ENCODE measurements at regions not wholly inside any gene's neighbourhood (a gene's known extent, or its start where the extent isn't known, plus 50 kb on each side); places are given as distances from the start of the nearest gene placed in this dataset.
"Not testable (repeated sequence)": the region's sequence is repeated elsewhere in the genome, so short reads cannot be mapped to it uniquely, and the experiment has no call there.

DNA sequence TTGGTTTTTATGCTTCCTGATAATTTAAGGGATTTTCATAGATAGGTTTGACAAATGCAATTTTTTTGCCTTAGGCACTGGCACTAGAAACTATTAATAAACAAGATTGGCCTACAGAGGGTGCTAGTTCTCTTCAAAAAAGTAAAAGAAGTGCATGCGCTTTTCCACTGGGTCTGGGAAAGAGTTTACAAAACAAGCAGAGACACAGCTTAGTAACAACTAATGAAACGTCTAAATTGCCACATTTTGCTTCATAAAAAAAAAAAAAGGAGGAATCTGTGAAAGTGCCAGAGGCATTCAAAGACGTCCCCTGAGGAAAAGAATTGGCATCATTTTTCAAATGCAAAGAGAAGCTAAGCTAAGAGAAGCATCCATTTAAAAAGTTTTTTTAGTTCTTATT, 58.3 kb upstream of the EEA1 start:
- no peak for DNase-seq (ENCODE audit: low read depth in 2 of 2, low spot score in 1 of 2)

GRCh38 chr12:92987846-92988621, 58.9 kb upstream of the EEA1 start:
- DNase-seq (ENCODE audit: low read depth in 2 of 2, low spot score in 1 of 2), result no peak

- DNase-seq (ENCODE audit: low read depth in 2 of 2, low spot score in 1 of 2), result no peak
Measured at GRCh38 chr12:92988622-92989130, 59.6 kb upstream of the EEA1 start.

DNA sequence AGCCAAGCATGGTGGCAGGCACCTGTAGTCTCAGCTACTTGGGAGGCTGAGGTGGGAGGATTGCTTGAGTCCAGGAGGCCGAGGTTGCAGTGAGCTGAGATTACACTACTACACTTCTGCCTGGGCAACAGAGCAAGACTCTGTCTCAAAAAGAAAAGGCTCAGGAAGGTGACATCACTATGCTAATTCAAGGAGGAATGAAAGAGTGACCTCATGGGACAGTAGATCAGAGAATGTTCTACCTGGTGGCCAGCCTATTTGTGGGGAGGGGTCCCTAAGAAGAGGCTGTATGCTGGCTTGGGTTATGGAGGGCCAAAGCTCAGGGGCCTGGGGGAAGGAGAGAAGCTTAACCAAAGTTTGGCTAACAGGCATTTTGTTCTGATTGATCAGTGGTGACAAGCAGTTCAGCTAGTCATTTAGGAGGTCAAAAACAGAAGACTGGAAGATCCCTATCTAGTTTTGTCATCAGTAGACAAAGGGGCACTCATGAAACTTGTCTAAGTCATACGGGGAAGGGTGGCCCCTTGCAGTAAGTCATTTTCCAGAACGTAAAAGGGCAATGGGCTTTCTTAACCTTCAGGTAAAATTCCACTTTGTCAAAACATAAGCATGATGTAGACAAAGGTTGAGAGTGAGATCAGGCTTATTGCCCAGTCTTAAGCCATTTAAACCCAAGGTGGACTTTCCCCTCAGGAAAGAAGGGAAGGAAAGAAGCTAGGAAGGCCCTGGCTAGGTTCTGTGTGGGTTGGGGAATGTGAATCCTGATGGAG, 60.8 kb upstream of the EEA1 start:
- DNase-seq (ENCODE audit: low read depth in 2 of 2, low spot score in 1 of 2), result no peak

DNA sequence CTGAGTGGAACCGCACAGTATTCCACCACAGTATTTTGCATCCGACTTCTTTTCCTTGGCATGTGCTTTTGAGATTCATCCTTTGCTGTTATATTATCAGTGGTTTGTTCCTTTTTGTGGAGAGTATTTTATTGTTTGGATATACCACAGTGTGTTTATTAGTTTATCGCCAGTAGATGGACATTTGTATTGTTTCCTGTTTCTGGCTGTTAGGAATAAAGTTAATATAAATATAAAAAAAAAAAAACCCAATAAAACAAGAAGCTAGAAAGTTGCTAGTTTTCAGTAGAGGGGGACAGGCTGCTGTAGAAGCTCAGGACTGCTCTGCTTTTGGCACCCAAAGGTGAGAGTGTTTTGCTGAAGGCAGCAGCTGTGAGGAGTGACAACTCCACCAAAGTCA, 62.0 kb upstream of the EEA1 start:
- no peak for DNase-seq (ENCODE audit: low read depth in 2 of 2, low spot score in 1 of 2)

DNA sequence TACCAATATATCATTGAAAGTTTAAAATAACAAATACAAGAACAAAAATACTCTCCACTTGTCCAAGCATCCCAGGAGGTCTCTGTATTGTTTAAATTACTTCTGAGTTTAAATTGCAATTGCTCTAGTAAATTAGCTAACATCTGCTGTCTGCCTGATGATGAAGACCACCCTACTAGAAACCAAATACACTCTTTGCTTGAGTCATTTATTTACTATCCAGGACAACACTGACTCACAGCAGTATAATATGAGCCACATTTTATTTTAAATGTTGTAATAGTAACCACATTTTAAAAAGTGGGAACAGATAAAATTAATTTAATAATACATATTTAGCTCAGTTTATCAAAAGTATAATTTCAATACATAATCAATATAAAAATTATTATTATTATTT, 62.9 kb upstream of the EEA1 start:
- no peak for DNase-seq (ENCODE audit: low read depth in 2 of 2, low spot score in 1 of 2)

DNA sequence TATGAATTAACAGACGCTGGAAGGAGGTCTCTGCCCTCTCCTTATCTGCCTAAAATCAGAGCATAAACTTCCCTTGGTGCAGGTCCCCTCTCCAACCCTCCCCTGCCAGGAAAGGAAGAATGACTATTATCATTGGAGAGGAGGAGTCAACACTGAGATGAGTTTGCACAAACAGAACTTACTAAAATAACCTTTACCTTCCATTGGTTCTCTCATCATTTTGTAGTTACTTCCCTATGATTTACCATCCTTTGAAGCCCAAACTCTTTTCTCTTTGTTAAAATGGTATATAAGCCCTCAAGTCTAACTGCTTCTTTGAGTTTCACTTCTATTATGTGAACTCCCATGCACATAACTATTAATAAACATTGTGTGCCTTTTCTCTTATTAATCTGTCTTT, 64.2 kb upstream of the EEA1 start:
- no peak for DNase-seq (ENCODE audit: low read depth in 2 of 2, low spot score in 1 of 2)

DNA sequence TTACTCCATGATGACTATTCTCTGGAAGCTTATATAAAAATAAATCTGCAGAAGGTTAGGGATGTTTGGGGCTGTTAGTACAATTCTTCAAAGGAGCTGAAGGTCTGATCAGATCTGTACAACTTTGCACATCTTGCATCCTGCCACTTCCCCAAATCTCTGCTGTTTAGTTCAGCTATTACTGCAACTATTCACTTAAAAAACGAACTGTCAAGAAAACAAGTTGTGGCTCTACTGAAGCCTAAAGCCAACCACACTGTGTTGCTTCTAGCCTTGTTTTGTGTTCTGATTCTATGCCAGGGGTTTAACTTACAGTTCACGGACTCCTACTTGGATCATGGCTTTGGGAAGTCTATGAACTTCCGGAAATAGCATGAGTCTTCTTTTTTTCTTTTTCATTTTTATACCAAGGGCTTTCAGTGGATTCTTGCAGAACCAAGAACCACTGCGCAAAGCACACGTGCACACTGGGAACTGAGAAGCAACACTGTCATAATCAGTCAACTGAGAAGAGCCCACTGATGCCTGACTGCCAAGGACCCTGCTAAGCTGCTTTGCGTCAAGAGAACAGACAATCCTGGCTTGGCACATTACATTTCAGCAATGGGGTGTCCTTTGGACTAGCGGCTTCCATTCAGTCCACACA, 66.3 kb upstream of the EEA1 start:
- no peak for DNase-seq (ENCODE audit: low read depth in 2 of 2, low spot score in 1 of 2)

- DNase-seq (ENCODE audit: low read depth in 2 of 2, low spot score in 1 of 2), result no peak
Measured at GRCh38 chr12:93000026-93000425, 70.9 kb upstream of the EEA1 start.

DNA sequence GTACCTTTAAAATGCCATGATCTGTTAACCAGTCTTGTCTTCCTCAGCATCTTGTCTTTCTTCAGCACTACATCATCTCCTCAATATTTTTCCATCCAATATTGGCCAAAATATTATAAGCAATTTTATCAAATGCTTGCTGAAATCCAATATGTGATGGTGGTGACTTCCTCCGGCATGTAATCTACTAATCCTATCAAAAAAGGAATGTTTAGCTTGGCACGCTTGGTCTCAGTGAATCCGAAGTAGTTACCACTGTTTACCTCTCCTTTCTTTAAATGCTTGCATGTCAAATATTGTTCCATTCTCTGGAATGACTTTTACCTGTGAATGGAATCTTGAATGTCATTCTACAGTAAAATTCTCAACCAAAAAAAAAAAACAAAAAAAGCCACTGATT, 72.3 kb upstream of the EEA1 start:
- DNase-seq (ENCODE audit: low read depth in 2 of 2, low spot score in 1 of 2), result no peak

GRCh38 chr12:93002293-93003054, 73.4 kb upstream of the EEA1 start:
- no peak for DNase-seq (ENCODE audit: low read depth in 2 of 2, low spot score in 1 of 2)

- no peak for DNase-seq (ENCODE audit: low read depth in 2 of 2, low spot score in 1 of 2)
Measured at GRCh38 chr12:93003531-93004239, 74.6 kb upstream of the EEA1 start.

GRCh38 chr12:93005928-93006392, 76.9 kb upstream of the EEA1 start:
- no peak for DNase-seq (ENCODE audit: low read depth in 2 of 2, low spot score in 1 of 2)

GRCh38 chr12:93006471-93007208, 77.5 kb upstream of the EEA1 start:
- DNase-seq (ENCODE audit: low read depth in 2 of 2, low spot score in 1 of 2), result no peak

DNA sequence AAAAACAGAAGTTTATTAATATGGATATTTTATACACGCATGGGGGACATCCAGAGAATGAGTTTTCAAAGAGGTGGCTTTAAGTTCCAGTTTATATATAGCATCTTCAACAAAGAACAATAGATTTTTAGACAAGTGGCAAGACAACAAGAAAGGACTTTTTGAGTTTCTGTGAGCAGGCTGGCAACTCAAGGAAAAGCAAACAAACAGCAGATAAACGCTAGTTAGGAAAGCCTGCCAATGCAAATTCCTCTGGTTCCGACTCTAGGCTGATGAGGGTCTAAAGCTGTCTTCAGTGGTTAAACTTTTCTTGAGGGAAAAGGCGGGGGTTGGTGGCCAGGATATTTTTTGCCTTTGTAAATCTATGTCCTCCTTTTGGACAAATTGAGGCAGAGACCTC, 78.4 kb upstream of the EEA1 start:
- DNase-seq (ENCODE audit: low read depth in 2 of 2, low spot score in 1 of 2), result no peak

DNA sequence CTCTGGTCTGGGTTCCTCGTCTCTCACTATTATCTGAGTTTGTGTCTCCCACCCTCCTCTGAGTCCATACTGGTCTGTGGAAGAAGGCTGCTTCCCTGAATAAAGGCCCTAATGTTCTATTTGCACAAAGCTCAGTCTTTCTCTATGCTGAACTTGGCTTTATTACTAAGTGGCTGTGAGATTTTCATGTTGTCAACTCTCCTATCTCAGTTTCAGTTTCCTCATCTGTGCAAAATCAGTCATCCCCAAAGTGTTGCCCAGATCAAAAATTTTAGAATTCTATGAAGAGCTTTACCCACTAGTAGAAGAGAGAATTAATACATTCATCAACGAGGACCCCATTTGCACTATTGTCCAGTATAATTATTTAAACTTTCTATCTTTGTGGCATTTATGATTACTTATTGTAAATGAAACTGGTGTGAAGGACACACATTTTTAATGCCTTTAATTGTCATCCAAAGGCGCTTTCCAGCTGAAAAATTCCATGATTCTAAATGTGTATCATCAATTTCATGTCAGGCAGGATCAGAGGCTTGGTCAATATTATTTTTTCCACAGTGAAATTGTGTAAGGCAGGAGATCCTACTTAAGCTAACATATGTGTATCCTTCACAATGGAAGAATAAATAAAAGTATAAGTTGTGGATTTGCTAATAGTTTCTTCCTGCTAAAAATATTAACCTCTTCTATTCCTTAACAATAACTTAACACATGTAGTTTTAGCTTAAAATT, 79.1 kb upstream of the EEA1 start:
- no peak for DNase-seq (ENCODE audit: low read depth in 2 of 2, low spot score in 1 of 2)

- not testable (repeated sequence) for DNase-seq (ENCODE audit: low read depth in 2 of 2, low spot score in 1 of 2)
Measured at GRCh38 chr12:93008880-93009279, 79.8 kb upstream of the EEA1 start.

DNA sequence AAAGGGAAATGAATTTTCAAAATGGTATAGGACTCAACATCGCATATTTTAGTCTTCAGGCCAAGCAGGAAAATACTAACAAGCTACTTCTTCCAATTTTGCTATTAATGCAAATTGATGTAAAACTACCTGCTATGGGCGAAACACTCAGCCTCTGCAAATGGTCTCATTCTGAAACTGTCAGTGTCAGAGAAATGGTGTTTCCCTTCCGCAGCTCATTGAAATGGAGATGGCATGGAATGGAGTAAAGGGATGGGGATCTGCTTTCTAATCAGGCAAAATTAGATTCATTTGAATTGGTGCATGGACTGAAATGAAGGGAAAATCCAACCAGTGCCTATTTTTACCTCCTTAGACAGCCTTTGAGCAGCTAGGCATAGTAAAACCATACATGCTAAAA, 80.4 kb upstream of the EEA1 start:
- DNase-seq (ENCODE audit: low read depth in 2 of 2, low spot score in 1 of 2), result no peak

DNA sequence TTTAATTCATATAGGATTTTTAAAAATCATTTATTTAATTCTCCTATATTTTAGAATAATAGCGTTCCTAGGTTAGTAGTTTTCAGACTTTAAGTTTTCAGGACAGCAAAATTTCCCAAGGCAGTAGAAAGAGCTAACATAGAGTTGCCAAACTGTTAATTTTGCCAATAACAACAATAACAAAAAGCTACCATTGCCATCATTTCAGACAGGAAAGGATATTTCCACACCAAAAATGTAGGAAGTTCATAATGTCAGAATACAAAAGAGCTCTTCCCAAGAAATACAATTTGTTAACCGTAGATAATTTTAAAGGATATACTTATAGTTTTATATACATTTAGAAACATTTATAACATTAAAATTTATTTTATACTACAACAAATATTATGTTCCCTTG, 81.4 kb upstream of the EEA1 start:
- no peak for DNase-seq (ENCODE audit: low read depth in 2 of 2, low spot score in 1 of 2)
